ENCODE measurements at regions not wholly inside any gene's neighbourhood (a gene's known extent, or its start where the extent isn't known, plus 50 kb on each side); places are given as distances from the start of the nearest gene placed in this dataset.
A peak's percentile ranks its signal among the peaks of the same experiment; 100 is the strongest.

DNA sequence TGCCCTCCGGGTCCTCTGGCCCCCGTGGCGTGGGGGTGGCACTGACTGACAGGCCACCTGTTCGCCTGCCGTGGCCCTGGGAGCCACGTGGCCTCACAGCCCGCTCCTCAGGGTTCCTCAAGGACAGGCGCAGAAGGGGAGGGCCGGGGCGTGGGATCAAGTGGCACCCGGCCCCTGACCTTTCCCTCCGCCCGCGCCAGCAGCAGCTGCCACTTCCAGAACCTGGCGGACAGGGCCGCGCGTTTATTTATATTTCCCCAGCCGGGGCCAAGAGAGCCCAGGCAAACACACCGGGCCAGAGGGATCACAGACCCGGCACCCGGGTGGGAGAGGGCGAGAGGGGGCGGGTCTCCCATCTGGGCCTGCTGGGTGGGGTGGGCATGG is 92.6 kb downstream of the RFLNA start:
- peak overlapping the region in 1 of 3 experiments; percentile 85 for H3K4me3 ChIP-seq (replicated peaks in 1 of 3; ENCODE audit: low read depth in 2 of 3, low read length in 3 of 3)
- peaks cover 29 to 38% of the 10 kb centered on the region in 2 donors for H3K36me3 ChIP-seq (replicated peaks in 1 of 2; ENCODE audit: control insufficient read depth in 1 of 2, insufficient read depth in 2 of 2, low read length in 2 of 2)
- H4K20me1 ChIP-seq (ENCODE audit: insufficient read depth, low read length) = peaks cover 58% of the 10 kb centered on the region
- Mint-ChIP-seq H3K36me3 (peaks cover 32 to 43% of the 10 kb centered on the region in 2 donors), H3K27ac (no peak overlapping the region), H3K27me3 (ENCODE audit: low read depth in 3 of 3) (peaks cover 0 to 2% (median 2%) of the 10 kb centered on the region in 3 donors), H3K9me3 (peaks cover 0 to 1% (median 0%) of the 10 kb centered on the region in 7 donors), H3K4me1 (peaks cover 50% of the 10 kb centered on the region), H3K4me3 (peak overlapping the region in 1 of 2 donors; percentile 98)
- peak overlapping the region; percentile 88 for H3K4me2 ChIP-seq (replicated peaks; ENCODE audit: extremely low read depth, low read length, poor library complexity, severe bottlenecking)
- H3K27me3 ChIP-seq (ENCODE audit: control insufficient read depth in 2 of 2, insufficient read depth in 2 of 2, low read length in 2 of 2) = no peaks in the 10 kb centered on the region
- peaks cover 59 to 60% of the 10 kb centered on the region in 2 donors for H3K4me1 ChIP-seq (ENCODE audit: control insufficient read depth in 1 of 2, insufficient read depth in 2 of 2, low read length in 2 of 2)
- intact Hi-C loops (cut with micrococcal nuclease) = no loop called here
- H2AFZ ChIP-seq (ENCODE audit: insufficient read depth, low read depth, low read length, poor library complexity, severe bottlenecking) = no peak overlapping the region
- 82% methylated on average over 21 of the region's 24 CpGs for WGBS (ENCODE audit: insufficient coverage)
- H3K27ac ChIP-seq (ENCODE audit: low read depth in 1 of 2, low read length in 2 of 2) = no peak overlapping the region
- no peak for DNase-seq
- H3K9ac ChIP-seq (ENCODE audit: insufficient read depth, low read length, poor library complexity, severe bottlenecking) = peak overlapping the region; percentile 98
- H3K79me2 ChIP-seq (ENCODE audit: insufficient read depth, low read length) = peaks cover 26% of the 10 kb centered on the region
- TF ChIP-seq, protein P1, sequence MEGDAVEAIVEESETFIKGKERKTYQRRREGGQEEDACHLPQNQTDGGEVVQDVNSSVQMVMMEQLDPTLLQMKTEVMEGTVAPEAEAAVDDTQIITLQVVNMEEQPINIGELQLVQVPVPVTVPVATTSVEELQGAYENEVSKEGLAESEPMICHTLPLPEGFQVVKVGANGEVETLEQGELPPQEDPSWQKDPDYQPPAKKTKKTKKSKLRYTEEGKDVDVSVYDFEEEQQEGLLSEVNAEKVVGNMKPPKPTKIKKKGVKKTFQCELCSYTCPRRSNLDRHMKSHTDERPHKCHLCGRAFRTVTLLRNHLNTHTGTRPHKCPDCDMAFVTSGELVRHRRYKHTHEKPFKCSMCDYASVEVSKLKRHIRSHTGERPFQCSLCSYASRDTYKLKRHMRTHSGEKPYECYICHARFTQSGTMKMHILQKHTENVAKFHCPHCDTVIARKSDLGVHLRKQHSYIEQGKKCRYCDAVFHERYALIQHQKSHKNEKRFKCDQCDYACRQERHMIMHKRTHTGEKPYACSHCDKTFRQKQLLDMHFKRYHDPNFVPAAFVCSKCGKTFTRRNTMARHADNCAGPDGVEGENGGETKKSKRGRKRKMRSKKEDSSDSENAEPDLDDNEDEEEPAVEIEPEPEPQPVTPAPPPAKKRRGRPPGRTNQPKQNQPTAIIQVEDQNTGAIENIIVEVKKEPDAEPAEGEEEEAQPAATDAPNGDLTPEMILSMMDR (IDR thresholded peaks at IDR 0.05) = no peak
- no peaks in the 10 kb centered on the region for H3K9me3 ChIP-seq (replicated peaks in 1 of 2; ENCODE audit: control insufficient read depth in 1 of 2, insufficient read depth in 1 of 2, low read length in 2 of 2)

DNA sequence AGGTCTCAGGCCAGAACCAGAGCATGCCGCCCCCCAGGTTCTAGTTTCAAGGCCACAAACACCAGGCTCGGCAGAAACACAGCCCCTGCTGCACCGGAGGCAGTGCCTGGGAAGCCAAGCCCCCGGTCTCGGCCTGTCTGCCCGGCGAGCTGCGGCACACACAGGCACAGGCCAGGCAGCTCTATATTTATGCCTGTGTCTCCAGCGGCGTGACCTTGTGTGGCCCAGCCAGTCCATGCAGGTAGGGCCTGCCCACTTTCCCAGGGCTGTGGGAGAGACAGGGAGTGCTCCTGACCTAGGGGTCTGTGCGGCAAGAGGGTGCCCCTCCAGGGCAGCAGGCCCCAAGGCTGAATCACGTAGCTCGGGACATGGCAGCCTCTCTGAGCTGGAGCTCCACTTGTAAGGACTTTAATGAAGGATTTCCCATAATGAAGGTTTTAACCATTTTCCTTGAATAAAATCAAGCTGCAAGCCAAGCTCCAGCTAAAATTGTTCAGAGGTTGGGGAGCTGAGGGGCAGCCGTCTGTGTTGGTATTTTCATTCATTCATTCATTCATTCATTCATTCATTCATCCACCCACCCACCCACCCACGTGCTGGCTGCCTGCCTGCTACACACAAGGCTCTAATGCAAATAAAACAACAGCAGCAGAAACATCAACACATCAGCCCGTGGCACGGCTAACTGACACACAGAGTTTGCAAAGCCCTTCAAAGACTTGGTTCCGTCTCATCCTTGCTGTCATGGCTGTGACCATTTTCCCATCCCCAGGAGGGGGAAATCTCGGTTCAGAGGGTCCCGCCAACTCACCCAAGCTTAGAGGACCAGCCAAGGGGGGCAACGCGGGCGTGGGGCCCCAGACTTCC is 92.0 kb downstream of the RFLNA start:
- Mint-ChIP-seq H3K36me3 (peaks cover 37 to 49% of the 10 kb centered on the region in 2 donors), H3K9me3 (peaks cover 0 to 1% (median 0%) of the 10 kb centered on the region in 7 donors), H3K4me3 (no peak overlapping the region), H3K4me1 (peaks cover 50% of the 10 kb centered on the region), H3K27me3 (ENCODE audit: low read depth in 3 of 3) (peaks cover 0 to 2% (median 2%) of the 10 kb centered on the region in 3 donors), H3K27ac (no peak overlapping the region)
- WGBS (ENCODE audit: insufficient coverage) = 92% methylated on average over 19 of the region's 23 CpGs
- Histone ChIP-seq H3K4me2 (replicated peaks; ENCODE audit: extremely low read depth, low read length, poor library complexity, severe bottlenecking) (peak overlapping the region; percentile 88), H2AFZ (ENCODE audit: insufficient read depth, low read depth, low read length, poor library complexity, severe bottlenecking) (no peak overlapping the region), H4K20me1 (ENCODE audit: insufficient read depth, low read length) (peaks cover 64% of the 10 kb centered on the region), H3K4me3 (replicated peaks in 1 of 3; ENCODE audit: low read depth in 2 of 3, low read length in 3 of 3) (peak overlapping the region in 1 of 3 experiments; percentile 85), H3K36me3 (replicated peaks in 1 of 2; ENCODE audit: control insufficient read depth in 1 of 2, insufficient read depth in 2 of 2, low read length in 2 of 2) (peaks cover 29 to 40% of the 10 kb centered on the region in 2 donors), H3K9ac (ENCODE audit: insufficient read depth, low read length, poor library complexity, severe bottlenecking) (no peak overlapping the region), H3K27ac (ENCODE audit: low read depth in 1 of 2, low read length in 2 of 2) (no peak overlapping the region), H3K79me2 (ENCODE audit: insufficient read depth, low read length) (peaks cover 26% of the 10 kb centered on the region), H3K4me1 (ENCODE audit: control insufficient read depth in 1 of 2, insufficient read depth in 2 of 2, low read length in 2 of 2) (peaks cover 59 to 60% of the 10 kb centered on the region in 2 donors), H3K9me3 (replicated peaks in 1 of 2; ENCODE audit: control insufficient read depth in 1 of 2, insufficient read depth in 1 of 2, low read length in 2 of 2) (no peaks in the 10 kb centered on the region), H3K27me3 (ENCODE audit: control insufficient read depth in 2 of 2, insufficient read depth in 2 of 2, low read length in 2 of 2) (no peaks in the 10 kb centered on the region)
- intact Hi-C loops (cut with micrococcal nuclease) = no loop called here
- TF ChIP-seq, protein P1 (IDR thresholded peaks at IDR 0.05) = no peak
- no peak for DNase-seq
